ENCODE measurements at regions not wholly inside any gene's neighbourhood (a gene's known extent, or its start where the extent isn't known, plus 50 kb on each side); places are given as distances from the start of the nearest gene placed in this dataset.

GRCh38 chr4:123953566-123953965 is 557.0 kb downstream of the SPRY1 start (continued):
- TF ChIP-seq SMAD3 (CRISPR knock-in tag; IDR thresholded peaks at IDR 0.05; ENCODE audit: borderline replicate concordance): no peak
- no peak for TF ChIP-seq ZNF121 (CRISPR knock-in tag; IDR thresholded peaks at IDR 0.05)
- no peak for TF ChIP-seq ZNF425 (CRISPR knock-in tag; conservative IDR thresholded peaks at IDR 0.05)

GRCh38 chr4:123954220-123954619 is 557.6 kb downstream of the SPRY1 start:
- Mint-ChIP-seq H3K27ac (no peak overlapping the region), H3K9me3 (peaks cover 35% of the 10 kb centered on the region), H3K4me1 (peaks cover 26% of the 10 kb centered on the region), H3K27me3 (ENCODE audit: low read depth) (no peaks in the 10 kb centered on the region), H3K36me3 (peaks cover 26% of the 10 kb centered on the region), H3K4me3 (no peak overlapping the region)
- POLR2A ChIA-PET: no interaction called here
- no peak for ATAC-seq
- CTCF ChIA-PET: no interaction called here
- TF ChIP-seq EMX1 (CRISPR knock-in tag; IDR thresholded peaks at IDR 0.05) (no peak), GRHL2 (CRISPR knock-in tag; IDR thresholded peaks at IDR 0.05; ENCODE audit: insufficient replicate concordance, severe bottlenecking) (no peak), ZNF425 (CRISPR knock-in tag; conservative IDR thresholded peaks at IDR 0.05) (no peak), CBFB (CRISPR knock-in tag; IDR thresholded peaks at IDR 0.05; ENCODE audit: low read depth) (no peak), E2F1 (CRISPR knock-in tag; IDR thresholded peaks at IDR 0.05) (no peak), ATF6 (CRISPR knock-in tag; IDR thresholded peaks at IDR 0.05) (no peak), ZNF121 (CRISPR knock-in tag; IDR thresholded peaks at IDR 0.05) (no peak), STAT6 (CRISPR knock-in tag; conservative IDR thresholded peaks at IDR 0.05; ENCODE audit: low read depth) (no peak), ZNF423 (CRISPR knock-in tag; IDR thresholded peaks at IDR 0.05) (no peak), NR1H2 (CRISPR knock-in tag; IDR thresholded peaks at IDR 0.05) (no peak), PREB (CRISPR knock-in tag; IDR thresholded peaks at IDR 0.05; ENCODE audit: borderline replicate concordance) (no peak), NR2C2 (CRISPR knock-in tag; IDR thresholded peaks at IDR 0.05) (no peak), SP1 (CRISPR knock-in tag; conservative IDR thresholded peaks at IDR 0.05) (no peak), ZNF263 (CRISPR knock-in tag; IDR thresholded peaks at IDR 0.05; ENCODE audit: low read depth) (no peak), FOXP1 (CRISPR knock-in tag; IDR thresholded peaks at IDR 0.05; ENCODE audit: borderline replicate concordance) (no peak), ZNF416 (CRISPR knock-in tag; IDR thresholded peaks at IDR 0.05) (no peak), TEAD1 (CRISPR knock-in tag; IDR thresholded peaks at IDR 0.05) (no peak), SOX15 (CRISPR knock-in tag; IDR thresholded peaks at IDR 0.05) (no peak), JUN (CRISPR knock-in tag; IDR thresholded peaks at IDR 0.05) (no peak)
- no peak for DNase-seq (ENCODE audit: low spot score)

All from WTC11 (cell line).